ENCODE measurements at regions not wholly inside any gene's neighbourhood (a gene's known extent, or its start where the extent isn't known, plus 50 kb on each side); places are given as distances from the start of the nearest gene placed in this dataset.

- no peaks in the 10 kb centered on the region for H3K27me3 ChIP-seq (ENCODE audit: control insufficient read depth, insufficient read depth, low read length, poor library complexity, severe bottlenecking)
- no peak for DNase-seq
- no peak overlapping the region for H3K27ac ChIP-seq (ENCODE audit: low read depth, low read length)
- no peak overlapping the region for H3K4me3 ChIP-seq (ENCODE audit: low read length)
- no peaks in the 10 kb centered on the region for H3K4me1 ChIP-seq (ENCODE audit: control insufficient read depth, insufficient read depth, low read length)
- Mint-ChIP-seq H3K4me3 (no peak overlapping the region), H3K27me3 (ENCODE audit: insufficient read depth) (peaks cover 38% of the 10 kb centered on the region), H3K27ac (no peak overlapping the region), H3K4me1 (peaks cover 10% of the 10 kb centered on the region), H3K9me3 (no peaks in the 10 kb centered on the region), H3K36me3 (ENCODE audit: low read depth) (peaks cover 3% of the 10 kb centered on the region)
- H3K9me3 ChIP-seq (ENCODE audit: control insufficient read depth, low read length), result no peaks in the 10 kb centered on the region
- WGBS, 2 experiments (ENCODE audit: insufficient coverage in 1 of 2, insufficient read length in 1 of 2), result 90 to 100% methylated on average over 1 of the region's 1 CpG
- no peak overlapping the region for H3K9ac ChIP-seq (ENCODE audit: extremely low read depth, low read length, poor library complexity, severe bottlenecking)
- TF ChIP-seq, protein P1, sequence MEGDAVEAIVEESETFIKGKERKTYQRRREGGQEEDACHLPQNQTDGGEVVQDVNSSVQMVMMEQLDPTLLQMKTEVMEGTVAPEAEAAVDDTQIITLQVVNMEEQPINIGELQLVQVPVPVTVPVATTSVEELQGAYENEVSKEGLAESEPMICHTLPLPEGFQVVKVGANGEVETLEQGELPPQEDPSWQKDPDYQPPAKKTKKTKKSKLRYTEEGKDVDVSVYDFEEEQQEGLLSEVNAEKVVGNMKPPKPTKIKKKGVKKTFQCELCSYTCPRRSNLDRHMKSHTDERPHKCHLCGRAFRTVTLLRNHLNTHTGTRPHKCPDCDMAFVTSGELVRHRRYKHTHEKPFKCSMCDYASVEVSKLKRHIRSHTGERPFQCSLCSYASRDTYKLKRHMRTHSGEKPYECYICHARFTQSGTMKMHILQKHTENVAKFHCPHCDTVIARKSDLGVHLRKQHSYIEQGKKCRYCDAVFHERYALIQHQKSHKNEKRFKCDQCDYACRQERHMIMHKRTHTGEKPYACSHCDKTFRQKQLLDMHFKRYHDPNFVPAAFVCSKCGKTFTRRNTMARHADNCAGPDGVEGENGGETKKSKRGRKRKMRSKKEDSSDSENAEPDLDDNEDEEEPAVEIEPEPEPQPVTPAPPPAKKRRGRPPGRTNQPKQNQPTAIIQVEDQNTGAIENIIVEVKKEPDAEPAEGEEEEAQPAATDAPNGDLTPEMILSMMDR (conservative IDR thresholded peaks at IDR 0.05), result no peak
- H3K36me3 ChIP-seq (ENCODE audit: control insufficient read depth, insufficient read depth, low read length), result no peaks in the 10 kb centered on the region
Observed at GRCh38 chr9:6089300-6089699, 73.9 kb upstream of the RANBP6 start.

DNA sequence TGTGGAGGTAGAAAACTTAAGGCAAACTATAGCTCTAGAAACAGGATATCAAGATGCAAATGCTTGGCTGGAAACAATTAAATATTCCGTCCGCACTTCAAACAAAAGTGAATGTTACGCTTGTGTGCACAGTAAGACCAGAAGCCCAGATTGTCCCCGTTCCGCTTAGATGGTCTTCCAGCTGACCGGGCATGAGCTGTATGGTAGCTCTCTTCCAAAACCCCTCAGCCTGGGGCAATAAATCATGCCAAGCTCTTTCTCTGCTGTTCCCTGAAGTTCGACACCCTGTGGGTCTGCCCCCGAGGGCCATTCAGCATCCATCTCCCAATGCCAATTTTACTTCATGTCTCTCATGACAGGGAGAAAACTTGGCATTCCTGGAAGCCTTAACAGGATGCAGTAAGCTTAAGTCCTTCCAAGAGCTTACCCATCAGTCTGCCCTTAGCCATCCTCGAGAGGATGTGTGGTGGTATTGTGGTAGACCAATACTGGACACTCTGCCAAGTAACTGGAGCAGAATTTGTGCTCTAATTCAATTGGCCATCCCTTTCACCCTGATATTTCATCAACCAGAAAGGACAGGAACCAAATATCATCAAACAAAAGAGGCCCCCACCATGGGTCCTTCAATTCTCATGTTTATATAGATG, 70.7 kb upstream of the RANBP6 start:
- H3K4me3 ChIP-seq (ENCODE audit: low read length), result no peak overlapping the region
- no peak for DNase-seq
- no peaks in the 10 kb centered on the region for H3K9me3 ChIP-seq (ENCODE audit: control insufficient read depth, low read length)
- Mint-ChIP-seq H3K27ac (no peak overlapping the region), H3K4me3 (no peak overlapping the region), H3K4me1 (peaks cover 35% of the 10 kb centered on the region), H3K36me3 (ENCODE audit: low read depth) (peaks cover 2% of the 10 kb centered on the region), H3K9me3 (no peaks in the 10 kb centered on the region), H3K27me3 (ENCODE audit: insufficient read depth) (peaks cover 28% of the 10 kb centered on the region)
- no peaks in the 10 kb centered on the region for H3K36me3 ChIP-seq (ENCODE audit: control insufficient read depth, insufficient read depth, low read length)
- no peaks in the 10 kb centered on the region for H3K27me3 ChIP-seq (ENCODE audit: control insufficient read depth, insufficient read depth, low read length, poor library complexity, severe bottlenecking)
- TF ChIP-seq, protein P1 (conservative IDR thresholded peaks at IDR 0.05), result no peak
- H3K4me1 ChIP-seq (ENCODE audit: control insufficient read depth, insufficient read depth, low read length), result peaks cover 12% of the 10 kb centered on the region
- H3K27ac ChIP-seq (ENCODE audit: low read depth, low read length), result no peak overlapping the region
- WGBS, 2 experiments (ENCODE audit: insufficient coverage in 1 of 2, insufficient read length in 1 of 2), result 91 to 95% methylated on average over 8 to 9 of the region's 9 CpGs
- no peak overlapping the region for H3K9ac ChIP-seq (ENCODE audit: extremely low read depth, low read length, poor library complexity, severe bottlenecking)

DNA sequence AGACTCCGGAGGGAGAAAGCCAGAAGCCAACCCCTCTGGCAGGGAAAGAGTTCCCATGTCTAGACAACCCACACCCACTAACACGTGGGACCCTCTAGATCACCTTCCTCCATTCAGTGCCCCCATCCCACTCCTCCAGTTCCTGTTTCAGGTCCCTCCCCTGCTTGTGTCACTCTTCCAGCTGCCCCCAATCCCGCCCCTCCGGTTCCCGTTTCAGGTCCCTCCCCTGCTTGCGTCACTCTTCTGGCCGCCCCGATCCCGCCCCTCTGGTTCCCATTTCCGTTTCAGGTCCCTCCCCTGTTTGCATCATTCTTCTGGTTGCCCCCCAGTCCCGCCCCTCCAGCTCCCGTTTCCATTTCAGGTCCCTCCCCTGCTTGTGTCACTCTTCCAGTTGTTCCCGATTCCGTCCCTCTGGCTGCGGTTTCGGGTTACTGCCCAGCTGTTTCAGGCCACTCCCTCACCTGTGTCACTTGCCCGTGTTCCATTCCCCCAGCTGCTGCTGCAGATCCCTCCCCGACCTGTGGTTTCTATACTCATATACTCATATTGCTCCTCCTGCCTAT, 64.8 kb upstream of the RANBP6 start:
- H3K27ac ChIP-seq (ENCODE audit: low read depth, low read length), result peak overlapping the region; percentile 21
- peaks cover 2% of the 10 kb centered on the region for H3K27me3 Mint-ChIP-seq (ENCODE audit: insufficient read depth)
- peaks cover 52% of the 10 kb centered on the region for H3K4me1 Mint-ChIP-seq
- no peaks in the 10 kb centered on the region for H3K36me3 ChIP-seq (ENCODE audit: control insufficient read depth, insufficient read depth, low read length)
- H3K4me3 ChIP-seq (ENCODE audit: low read length), result peak overlapping the region; percentile 78
- H3K4me3 Mint-ChIP-seq, result peak overlapping the region; percentile 46
- peak; percentile 99 for DNase-seq
- H3K9me3 ChIP-seq (ENCODE audit: control insufficient read depth, low read length), result no peaks in the 10 kb centered on the region
- H3K9me3 Mint-ChIP-seq, result no peaks in the 10 kb centered on the region
- peak overlapping the region; percentile 94 for H3K27ac Mint-ChIP-seq
- H3K27me3 ChIP-seq (ENCODE audit: control insufficient read depth, insufficient read depth, low read length, poor library complexity, severe bottlenecking), result no peaks in the 10 kb centered on the region
- no peak overlapping the region for H3K9ac ChIP-seq (ENCODE audit: extremely low read depth, low read length, poor library complexity, severe bottlenecking)
- H3K4me1 ChIP-seq (ENCODE audit: control insufficient read depth, insufficient read depth, low read length), result peaks cover 18% of the 10 kb centered on the region
- 7 to 17% methylated on average over 10 to 18 of the region's 18 CpGs for WGBS, 2 experiments (ENCODE audit: insufficient coverage in 1 of 2, insufficient read length in 1 of 2)
- TF ChIP-seq, protein P1 (conservative IDR thresholded peaks at IDR 0.05), result peak; percentile 13
- no peaks in the 10 kb centered on the region for H3K36me3 Mint-ChIP-seq (ENCODE audit: low read depth)
